DMS53 treated with DMSO at 0.1 percent for 48 hours (cell line): ENCODE measurements at regions not wholly inside any gene's neighbourhood (a gene's known extent, or its start where the extent isn't known, plus 50 kb on each side); places are given as distances from the start of the nearest gene placed in this dataset.
"Not testable (repeated sequence)": the region's sequence is repeated elsewhere in the genome, so short reads cannot be mapped to it uniquely, and the experiment has no call there.

Experiments used
- DNase-seq: peaks from one replicate; lab custom pipeline; 2025; ENCODE audit not compliant: unreplicated experiment; lab: John Stamatoyannopoulos, UW

DNA sequence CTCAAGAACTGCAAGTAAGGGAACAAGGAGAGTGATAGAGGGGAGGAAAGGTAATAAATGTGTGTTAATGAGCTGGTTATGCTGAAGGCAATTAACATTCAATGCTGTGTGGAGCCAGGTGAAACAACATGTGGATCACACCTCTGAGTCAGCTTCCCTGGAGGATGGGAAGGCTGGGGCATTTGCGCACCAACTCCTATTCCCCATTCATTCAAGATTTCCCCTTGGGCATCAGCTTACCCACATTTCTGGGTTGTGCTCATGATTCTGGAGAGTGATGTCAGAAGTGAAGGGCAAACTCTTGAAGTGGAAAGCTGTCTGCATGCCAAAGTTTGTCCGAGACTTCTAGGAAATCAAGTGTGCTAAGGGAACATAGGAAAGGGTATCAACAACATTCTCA lies 461.4 kb downstream of the MID1IP1 start:
- DNase-seq, result no peak

DNA sequence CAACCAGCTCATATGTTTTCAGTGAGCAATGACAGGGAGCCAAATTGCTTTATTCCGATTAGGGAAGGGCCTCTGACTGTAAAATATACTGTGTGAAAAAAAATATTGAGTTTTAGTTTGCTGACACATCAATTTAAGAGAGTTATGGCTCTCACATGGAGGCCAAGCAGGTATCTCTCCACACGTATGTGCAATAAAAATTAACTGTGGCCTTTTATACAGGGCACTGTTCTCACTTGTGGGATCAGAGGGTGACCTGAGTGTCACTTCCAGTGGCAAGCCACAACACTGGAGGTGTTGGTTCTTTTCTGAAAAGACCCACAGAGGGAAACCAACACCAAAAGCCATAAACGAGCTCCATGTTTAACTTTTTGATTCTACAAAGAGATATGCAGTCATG lies 462.8 kb downstream of the MID1IP1 start:
- no peak for DNase-seq

DNA sequence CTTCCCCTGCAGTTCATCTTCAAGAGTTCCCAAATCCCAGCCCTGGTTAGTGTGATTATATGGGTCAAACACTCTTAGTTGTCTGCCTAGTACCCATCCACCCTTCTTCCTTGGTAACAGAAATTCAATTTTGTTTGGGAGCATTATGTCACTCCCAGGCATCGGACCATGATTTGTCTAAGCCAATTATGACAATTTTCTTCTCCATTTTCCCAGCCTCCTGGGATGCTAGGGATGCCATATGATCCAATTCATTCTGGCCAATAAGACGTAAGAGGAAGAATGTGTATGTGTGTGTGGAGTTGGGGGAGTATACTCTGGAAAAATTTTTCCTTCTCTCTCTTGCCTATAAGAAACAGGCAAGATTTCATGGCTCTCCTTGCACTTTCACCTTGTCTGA lies 465.9 kb downstream of the MID1IP1 start:
- no peak for DNase-seq

DNA sequence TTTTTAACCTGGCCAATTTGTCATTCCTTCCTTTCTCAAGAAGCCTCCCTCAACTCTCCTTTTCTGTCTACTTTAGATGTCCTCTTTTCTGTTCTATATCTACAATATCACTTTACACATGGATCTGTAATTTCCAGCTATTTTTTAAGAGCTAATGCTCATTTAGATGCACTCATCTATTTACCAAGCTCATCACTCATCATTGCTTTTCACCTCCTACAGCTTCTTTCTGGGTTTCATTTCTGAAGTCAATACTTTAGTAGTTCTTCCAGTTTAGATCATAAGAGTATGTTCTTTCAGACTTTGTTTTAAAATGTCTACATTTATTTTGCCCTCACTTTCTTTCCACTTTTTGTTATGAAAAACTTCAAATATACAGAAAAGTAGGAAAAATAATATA lies 466.9 kb downstream of the MID1IP1 start:
- DNase-seq, result no peak

DNA sequence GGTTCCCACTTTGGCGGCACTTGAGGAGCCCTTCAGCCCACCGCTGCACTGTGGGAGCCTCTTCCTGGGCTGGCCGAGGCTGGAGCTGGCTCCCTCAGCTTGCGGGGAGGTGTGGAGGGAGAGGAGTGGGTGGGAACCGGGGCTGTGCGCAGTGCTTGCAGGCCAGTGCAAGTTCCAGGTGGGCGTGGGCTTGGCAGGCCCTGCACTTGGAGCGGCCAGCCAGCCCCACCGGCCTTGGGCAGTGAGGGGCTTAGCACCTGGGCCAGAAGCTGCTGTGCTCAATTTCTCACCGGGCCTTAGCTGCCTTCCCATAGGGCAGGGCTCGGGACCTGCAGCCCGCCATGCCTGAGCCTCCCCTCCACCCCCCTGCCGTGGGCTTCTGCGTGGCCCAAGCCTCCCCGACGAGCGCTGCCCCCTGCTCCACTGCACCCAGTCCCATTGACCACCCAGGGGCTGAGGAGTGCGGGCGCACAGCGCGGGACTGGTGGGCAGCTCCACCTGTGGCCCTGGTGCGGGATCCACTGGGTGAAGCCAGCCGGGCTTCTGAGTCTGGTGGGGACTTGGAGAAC lies 474.3 kb downstream of the MID1IP1 start:
- no peak for DNase-seq

DNA sequence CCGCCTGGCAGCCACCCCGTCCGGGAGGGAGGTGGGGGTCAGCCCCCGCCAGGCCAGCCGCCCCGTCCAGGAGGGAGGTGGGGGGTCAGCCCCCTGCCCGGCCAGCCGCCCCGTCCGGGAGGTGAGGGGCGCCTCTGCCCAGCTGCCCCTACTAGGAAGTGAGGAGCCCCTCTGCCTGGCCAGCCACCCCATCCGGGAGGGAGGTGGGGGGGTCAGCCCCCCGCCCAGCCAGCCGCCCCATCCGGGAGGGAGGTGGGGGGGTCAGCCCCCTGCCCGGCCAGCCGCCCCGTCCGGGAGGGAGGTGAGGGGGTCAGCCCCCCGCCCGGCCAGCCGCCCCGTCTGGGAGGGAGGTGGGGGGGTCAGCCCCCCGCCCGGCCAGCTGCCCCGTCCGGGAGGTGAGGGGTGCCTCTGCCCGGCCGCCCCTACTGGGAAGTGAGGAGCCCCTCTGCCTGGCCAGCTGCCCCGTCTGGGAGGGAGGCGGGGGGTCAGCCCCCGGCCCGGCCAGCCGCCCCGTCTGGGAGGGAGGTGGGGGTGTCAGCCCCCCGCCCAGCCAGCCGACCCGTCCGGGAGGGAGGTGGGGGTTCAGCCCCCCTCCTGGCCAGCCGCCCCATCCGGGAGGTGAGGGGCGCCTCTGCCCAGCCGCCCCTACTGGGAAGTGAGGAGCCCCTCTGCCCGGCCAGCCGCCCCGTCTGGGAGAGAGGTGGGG lies 476.6 kb downstream of the MID1IP1 start:
- DNase-seq, result not testable (repeated sequence)

DNA sequence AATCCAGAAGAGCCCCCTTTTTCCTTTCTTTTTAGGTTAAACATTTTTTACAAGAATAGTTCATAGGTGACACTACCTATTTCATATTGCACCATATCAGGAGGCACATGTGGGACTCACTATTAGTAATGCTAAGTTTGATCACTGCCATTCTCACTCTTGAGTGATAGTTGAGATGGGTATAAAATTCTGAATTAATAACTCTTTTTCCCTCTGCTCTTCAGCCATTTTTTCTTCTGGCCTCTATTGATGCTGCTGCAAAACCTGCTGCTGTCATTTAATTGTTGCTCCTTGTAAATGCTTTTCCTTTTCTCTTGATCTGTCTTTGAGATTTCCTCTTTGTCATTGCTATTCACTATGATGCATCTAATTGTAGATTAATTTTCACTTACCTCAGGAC lies 482.0 kb downstream of the MID1IP1 start:
- no peak for DNase-seq

DNA sequence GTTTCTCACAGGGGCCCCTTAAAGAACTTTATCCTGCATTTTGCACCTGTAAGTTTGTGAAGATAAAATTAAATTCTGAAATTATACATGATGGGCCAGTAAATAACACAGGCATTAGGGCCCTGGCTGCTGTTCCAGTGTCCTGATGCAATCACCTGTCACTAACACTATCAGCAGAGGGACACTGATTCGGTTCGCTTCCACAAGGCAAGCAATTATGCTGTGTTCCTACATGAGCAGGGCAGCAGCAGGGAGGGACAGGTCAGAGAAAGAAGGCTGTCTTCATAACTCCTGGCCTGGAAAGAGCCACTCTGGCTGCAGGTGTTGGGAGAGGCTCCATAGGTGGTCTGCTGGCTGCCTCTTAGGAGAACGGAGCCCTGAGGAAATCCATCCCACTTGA lies 487.3 kb downstream of the MID1IP1 start:
- DNase-seq, result no peak

DNA sequence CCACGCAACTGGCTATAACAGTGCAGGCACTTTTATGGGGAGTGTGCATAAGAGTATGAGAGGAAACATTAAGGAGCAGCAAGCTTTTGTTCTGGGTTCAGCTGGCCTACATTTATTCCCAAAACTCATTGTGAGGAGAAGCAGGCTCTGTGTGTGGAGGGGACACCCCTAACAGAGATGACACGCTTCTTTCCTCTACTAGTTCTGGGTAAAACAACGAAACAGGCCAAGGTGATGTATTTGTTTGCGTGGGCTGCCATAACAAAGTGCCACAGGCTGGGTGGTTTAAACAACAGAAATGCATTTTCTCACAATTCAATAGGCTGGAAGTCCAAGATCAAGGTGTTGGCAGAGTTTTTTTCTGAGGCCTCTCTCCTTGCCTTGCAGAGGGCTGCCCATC lies 488.6 kb downstream of the MID1IP1 start:
- DNase-seq, result no peak

DNA sequence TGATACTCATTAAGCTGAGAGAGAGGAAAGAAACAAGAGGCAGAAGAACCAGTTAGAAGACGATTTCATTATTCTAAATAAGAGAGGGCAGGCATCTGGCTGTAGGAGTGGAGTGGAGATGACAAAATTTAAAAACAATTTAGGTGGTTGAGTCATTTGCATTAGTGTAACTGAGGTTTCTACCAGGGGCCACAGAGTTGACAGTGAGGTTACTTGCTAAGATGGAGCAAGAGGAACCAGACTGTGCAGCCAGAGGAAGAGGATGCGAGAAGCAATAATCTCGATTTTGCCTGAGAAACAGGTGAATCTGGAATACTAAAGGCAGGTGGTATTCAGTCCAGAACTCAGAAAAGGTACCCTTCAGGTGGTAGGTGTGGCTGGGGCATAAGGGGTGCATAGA lies 491.9 kb downstream of the MID1IP1 start:
- no peak for DNase-seq

DNA sequence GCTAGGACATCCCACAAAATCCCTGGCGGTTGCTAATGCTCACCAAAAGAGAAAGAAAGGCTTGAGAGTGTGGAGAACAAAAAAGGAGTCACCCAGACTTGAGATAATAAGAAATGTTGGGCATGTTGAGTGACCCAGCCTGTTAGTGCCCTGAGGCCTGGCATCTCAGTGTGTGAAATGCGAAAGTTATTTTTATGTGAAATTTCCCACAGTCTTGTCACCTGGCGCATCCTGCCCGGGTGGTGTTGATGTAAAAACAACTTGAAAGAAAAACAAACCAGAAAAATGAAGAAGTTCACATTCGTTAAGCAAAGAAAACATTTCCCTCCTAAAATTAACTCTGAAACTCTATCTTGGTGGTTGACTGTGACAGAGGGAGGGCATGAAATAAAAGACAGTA lies 495.2 kb downstream of the MID1IP1 start:
- DNase-seq, result no peak

DNA sequence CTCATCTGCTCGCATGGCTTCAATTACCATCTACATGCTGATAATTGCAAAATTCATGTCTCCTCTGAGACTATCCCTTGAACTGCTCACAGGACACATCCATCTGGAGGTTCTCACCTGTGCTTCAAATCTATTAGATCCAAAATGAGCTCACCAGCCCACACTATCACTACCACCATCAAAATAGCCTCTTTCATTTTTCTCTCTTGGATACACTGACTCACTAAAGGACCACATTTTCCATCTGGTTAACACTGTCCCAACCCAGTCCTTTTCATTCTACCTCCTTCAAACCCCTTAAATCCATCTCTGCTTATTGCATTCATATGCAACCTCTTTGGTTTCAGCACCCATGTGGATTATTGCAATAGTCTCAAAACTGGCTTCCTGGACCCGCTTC lies 497.6 kb downstream of the MID1IP1 start:
- DNase-seq, result no peak

DNA sequence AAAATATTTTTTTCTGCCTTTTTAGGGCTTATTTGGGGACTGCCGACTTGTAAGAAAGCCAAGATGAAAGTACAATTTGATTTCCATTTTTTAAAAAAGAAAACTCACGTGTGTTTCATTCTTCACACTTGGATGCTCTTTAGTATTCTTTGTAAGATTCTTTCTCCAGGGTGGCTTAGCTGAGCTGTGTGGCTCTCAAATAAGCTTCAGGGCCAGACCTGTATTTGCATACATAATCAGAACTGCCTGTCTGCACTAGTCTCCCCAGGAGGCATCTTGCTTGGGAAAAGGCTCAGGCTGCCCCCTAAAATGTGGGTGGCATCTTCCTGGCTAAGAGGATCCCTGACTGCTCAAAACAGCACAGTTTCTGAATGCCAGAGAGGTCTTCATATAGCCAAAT lies 498.4 kb downstream of the MID1IP1 start:
- no peak for DNase-seq

DNA sequence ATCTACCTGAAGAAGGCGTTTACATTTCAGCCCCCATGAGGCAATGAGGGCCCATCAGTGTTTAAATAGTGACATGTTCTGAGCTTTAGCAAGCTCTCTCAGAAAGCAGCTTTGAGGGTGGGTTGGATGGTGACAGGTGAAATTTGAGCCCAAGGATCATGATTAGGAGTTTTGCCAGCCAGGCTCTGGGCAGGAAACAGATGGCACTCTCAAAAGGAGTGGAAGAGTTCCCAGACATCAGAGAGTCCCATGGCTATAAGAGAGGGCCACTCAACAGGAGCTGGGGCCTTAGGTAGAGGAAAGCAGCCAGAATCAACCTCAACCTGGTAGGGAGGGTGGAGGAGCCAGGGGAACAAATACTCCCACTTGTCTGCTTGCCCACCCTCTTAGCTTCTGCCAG lies 499.8 kb downstream of the MID1IP1 start:
- DNase-seq, result peak; percentile 87

DNA sequence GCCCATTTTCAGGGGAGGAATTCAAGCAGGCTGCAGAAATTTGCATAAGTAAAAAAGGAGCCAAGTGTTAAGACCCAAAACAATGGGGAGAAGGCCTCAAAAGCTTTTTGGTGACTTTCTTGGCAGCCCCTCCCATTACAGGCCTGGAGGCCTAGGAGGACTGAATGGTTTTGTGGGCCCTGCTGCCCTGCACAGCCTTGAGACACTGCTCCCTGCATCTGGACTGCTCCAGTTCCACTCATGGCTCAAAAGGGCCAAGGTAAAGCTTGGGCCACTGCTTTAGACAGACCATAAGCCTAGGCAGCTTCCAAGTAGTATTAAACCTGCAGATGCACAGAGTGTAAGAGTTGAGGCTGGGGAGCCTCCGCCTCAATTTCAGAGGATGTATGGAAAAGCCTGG lies 501.6 kb downstream of the MID1IP1 start:
- DNase-seq, result no peak

DNA sequence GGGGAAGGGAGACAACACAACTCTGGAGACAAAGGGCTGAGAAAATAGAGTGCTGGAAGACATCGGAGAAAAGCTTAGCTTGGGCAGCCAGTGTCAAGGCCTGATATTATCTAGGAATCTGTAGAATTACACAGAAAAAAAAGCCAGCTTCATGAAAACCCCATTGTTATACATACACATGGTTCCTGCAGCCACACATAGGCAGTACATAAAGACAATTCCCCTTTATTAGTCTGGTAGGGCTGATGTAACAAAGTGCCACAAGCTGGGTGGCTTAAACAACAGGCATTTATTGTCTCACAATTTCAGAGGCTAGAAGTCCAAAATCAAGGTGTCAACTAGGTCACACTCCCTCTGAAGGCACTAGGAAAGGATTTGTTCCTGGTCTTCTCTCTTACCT lies 503.5 kb downstream of the MID1IP1 start:
- DNase-seq, result no peak

DNA sequence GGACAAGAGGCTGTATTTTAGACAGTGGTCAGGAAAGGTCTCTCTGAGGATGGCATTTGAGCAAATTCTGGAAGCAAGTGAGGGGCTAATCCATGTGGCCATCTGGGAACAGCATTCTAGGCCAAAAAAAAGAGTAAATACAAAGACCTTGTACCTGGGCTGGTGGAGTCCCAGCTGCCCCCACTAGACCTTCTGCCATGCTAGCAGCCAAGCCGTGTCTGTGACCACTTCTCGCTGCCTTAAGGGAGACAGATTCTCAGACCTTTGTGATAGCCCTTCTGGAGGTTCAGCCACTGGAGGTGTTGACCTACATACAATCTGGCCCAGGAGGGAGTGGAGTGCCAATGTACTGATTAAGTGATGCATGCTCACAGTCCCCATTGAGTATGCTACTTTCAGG lies 506.2 kb downstream of the MID1IP1 start:
- DNase-seq, result no peak

DNA sequence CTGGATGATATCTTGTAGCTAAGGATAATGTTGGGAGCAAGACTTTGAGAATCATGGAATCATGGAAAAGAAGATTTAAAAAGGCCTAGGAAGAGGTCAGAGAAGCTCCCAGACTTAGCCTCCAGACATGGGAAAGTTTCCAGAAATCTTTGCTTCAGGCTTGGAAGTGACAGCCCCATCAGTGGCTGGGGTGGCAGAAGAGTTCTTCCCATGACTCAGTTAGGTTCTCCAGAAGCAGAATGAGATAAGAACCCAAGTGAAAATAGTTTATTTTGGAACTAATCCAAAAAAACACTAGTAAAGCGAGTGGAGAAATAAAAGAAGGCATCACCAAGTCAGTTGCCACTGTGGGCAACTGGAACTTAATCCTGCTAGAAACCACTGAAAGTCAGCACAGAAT lies 506.9 kb downstream of the MID1IP1 start:
- no peak for DNase-seq

DNA sequence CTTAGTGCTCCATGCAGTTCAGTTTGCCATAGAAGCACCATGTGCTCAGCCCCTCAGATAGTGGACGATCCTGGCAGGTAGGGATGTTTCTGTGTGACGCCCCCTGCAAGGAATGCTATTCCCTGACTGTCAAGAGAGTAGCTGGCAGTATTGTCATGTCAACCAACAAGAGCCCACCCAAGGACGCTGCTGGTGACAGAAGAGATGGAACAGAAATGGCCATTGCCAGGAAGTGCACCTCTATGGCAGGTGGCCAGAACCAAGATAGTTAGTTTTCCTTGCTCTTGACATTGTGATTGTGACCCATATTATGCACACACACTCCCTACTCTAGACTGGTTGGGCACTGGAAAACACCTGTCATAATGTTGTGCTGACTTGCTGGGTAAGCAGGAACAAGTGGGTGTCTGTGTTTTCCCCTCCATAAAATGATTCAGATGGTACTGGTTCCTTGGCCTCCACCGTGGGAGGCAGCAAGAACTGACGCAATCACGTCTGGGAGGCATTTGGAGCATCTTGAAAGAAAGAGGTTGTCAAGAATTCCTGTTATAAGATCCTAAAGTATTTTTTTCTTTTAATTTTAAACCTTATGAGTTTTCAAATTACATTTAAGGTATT lies 507.9 kb downstream of the MID1IP1 start:
- peak; percentile 75 for DNase-seq

DNA sequence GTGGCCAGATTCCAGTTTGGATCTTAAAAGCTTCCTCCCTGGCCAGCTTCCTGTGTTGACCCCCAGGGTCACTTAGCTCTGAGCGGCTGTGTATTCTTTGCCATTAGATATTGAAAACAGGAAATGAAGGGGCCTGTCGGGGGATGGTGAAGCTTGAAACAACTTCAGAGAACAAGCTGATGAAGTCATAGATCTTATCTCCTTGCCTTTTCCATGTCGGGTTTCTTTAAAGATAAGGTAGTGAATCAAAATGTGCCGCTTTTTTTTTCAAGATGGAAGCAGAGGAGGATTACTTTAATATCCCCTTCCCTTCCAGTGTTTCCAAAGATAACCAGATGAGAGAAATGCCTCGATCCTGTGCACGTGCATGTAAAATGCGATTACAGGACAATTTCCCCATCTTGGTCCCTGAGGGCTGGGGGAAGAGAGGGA lies 508.5 kb downstream of the MID1IP1 start:
- DNase-seq, result no peak

DNA sequence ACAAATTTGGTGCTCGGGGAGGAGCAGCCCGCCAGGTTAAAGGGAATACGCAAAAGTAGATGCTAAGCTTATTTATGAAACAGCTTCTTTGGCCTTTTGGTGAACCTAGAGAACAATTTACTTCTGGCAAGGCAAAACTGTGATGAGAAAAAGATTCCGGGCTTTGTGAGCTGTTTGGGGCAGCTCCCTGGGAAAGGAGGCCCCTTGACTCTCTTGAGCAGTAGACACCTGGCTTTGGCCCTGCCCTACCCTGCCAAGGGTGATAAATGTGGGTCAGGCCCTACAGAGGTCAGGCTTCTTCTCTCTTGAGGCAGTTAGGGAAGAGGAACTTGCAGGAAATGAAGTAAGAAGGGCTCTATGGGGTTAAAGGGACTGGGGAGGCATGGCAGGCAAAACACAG lies 509.6 kb downstream of the MID1IP1 start:
- no peak for DNase-seq

DNA sequence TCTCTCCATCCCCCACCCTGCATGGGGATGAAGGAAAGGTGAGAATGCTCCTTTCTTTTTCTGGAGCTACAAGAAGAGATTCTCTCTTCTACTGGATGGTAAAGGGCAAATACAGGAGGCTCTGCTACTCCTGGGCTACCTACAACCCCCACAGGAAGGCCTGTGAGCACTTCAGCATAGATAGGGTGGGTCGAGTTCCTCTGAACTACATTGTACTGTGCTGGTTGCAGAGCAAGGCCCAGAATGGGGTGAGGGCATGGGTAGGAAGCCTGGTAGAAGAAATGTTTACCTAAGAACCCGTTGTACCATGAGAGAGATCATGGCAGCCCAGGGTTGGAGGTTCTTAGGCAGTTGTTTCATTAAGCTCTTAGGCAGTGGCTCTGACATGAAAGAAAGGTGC lies 510.4 kb downstream of the MID1IP1 start:
- peak; percentile 15 for DNase-seq

DNA sequence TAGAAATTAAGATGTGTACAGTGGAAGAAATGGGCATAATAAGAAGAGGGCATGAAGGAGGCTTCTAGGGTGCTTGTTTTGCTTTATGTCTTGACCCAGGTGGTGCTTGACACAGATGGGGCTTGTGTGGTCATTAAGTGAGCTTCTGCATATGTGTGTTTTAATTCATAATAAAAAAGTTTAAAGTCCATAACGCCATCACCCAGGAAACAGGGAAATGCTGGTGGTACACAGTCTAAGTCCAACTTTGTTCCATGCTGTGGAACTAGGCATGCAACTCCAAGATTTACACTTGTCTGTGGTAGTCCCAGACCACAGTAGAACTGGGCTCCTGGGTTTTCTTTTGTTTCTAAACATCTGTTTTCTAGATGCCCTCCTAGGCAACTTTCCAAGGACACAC lies 511.9 kb downstream of the MID1IP1 start:
- no peak for DNase-seq
